HG02571 (cell line): ENCODE measurements at regions not wholly inside any gene's neighbourhood (a gene's known extent, or its start where the extent isn't known, plus 50 kb on each side); places are given as distances from the start of the nearest gene placed in this dataset.

ENCODE experiments used
- ATAC-seq: cut with Tn5 transposase; IDR thresholded peaks from one replicate; pipeline ENCODE4 v1.9.1; 2021; ENCODE audit warnings: mild to moderate bottlenecking, moderate library complexity; ENCODE audit not compliant: unreplicated experiment

GRCh38 chr13:47087241-47087640 is 190.4 kb upstream of the HTR2A start:
- no peak for ATAC-seq

GRCh38 chr13:47085346-47085745 is 188.5 kb upstream of the HTR2A start:
- no peak for ATAC-seq

- no peak for ATAC-seq
These were observed 185.0 kb upstream of the HTR2A start for GRCh38 chr13:47081850-47082249.

GRCh38 chr13:47081246-47081645 is 184.4 kb upstream of the HTR2A start:
- ATAC-seq, result no peak

GRCh38 chr13:47080621-47081020 is 183.8 kb upstream of the HTR2A start:
- ATAC-seq, result no peak

- no peak for ATAC-seq
These were observed 179.6 kb upstream of the HTR2A start for GRCh38 chr13:47076500-47076899.

GRCh38 chr13:47069133-47069532 is 172.3 kb upstream of the HTR2A start:
- ATAC-seq, result no peak

- ATAC-seq, result no peak
These were observed 170.5 kb upstream of the HTR2A start for GRCh38 chr13:47067306-47067705.

- no peak for ATAC-seq
These were observed 169.4 kb upstream of the HTR2A start for GRCh38 chr13:47066226-47066625.

- ATAC-seq, result no peak
These were observed 167.5 kb upstream of the HTR2A start for GRCh38 chr13:47064381-47064780.

- no peak for ATAC-seq
These were observed 152.6 kb upstream of the HTR2A start for GRCh38 chr13:47049276-47049989.

GRCh38 chr13:47046706-47047105 is 149.9 kb upstream of the HTR2A start:
- no peak for ATAC-seq

GRCh38 chr13:47044842-47045241 is 148.0 kb upstream of the HTR2A start:
- no peak for ATAC-seq

- ATAC-seq, result no peak
These were observed 142.3 kb upstream of the HTR2A start for GRCh38 chr13:47039106-47039505.

- ATAC-seq, result no peak
These were observed 141.3 kb upstream of the HTR2A start for GRCh38 chr13:47038188-47038587.

- ATAC-seq, result peak; percentile 97
These were observed 139.6 kb upstream of the HTR2A start for GRCh38 chr13:47036294-47037008.

- ATAC-seq, result no peak
These were observed 136.4 kb upstream of the HTR2A start for GRCh38 chr13:47033216-47033615.

GRCh38 chr13:47027780-47028437 is 131.1 kb upstream of the HTR2A start:
- no peak for ATAC-seq

- ATAC-seq, result no peak
These were observed 129.1 kb upstream of the HTR2A start for GRCh38 chr13:47025791-47026447.

GRCh38 chr13:47019977-47020376 is 123.1 kb upstream of the HTR2A start:
- no peak for ATAC-seq

GRCh38 chr13:47017476-47017875 is 120.6 kb upstream of the HTR2A start:
- ATAC-seq, result no peak
